SU-DHL-6 (cell line): ENCODE measurements at regions not wholly inside any gene's neighbourhood (a gene's known extent, or its start where the extent isn't known, plus 50 kb on each side); places are given as distances from the start of the nearest gene placed in this dataset.
"Not testable (repeated sequence)": the region's sequence is repeated elsewhere in the genome, so short reads cannot be mapped to it uniquely, and the experiment has no call there.

ENCODE experiments used
- H2AFZ ChIP-seq: fragments of 200-600 bp; sonication (generic); 2 replicates; pipeline ENCODE4 v1.6.1; 2014; ENCODE audit warnings: low read depth, mild to moderate bottlenecking, moderate library complexity, mixed read lengths, antibody characterized with exemption, low read length; ENCODE audit not compliant: severe bottlenecking
- H3F3A ChIP-seq: fragments of 200-600 bp; shearing (Covaris generic); 2 replicates; pipeline ENCODE4 v1.6.0; 2016; ENCODE audit warnings: antibody characterized with exemption, mild to moderate bottlenecking; ENCODE audit not compliant: insufficient read depth
- H3K27ac ChIP-seq: fragments of 200-600 bp; sonication (generic); 2 replicates; pipeline ENCODE4 v1.5.1; 2016; ENCODE audit warnings: low read depth, mild to moderate bottlenecking, low read length, moderate library complexity, mixed read lengths
- H3K27me3 ChIP-seq: fragments of 200-600 bp; sonication (generic), shearing (Covaris generic); 2 replicates; pipeline ENCODE4 v1.6.0; 2014; ENCODE audit warnings: mild to moderate bottlenecking, low read length
- H3K36me3 ChIP-seq: fragments of 200-600 bp; sonication (generic); 2 replicates; pipeline ENCODE4 v1.6.1; 2014; ENCODE audit warnings: mild to moderate bottlenecking, low read length, mixed read lengths
- H3K4me2 ChIP-seq: fragments of 300-600, 200-600 bp; shearing (Covaris generic), sonication (generic); 2 replicates; pipeline ENCODE4 v1.6.0; 2014; ENCODE audit warnings: low read length, low read depth, mild to moderate bottlenecking; ENCODE audit not compliant: poor library complexity, severe bottlenecking
- H3K4me3 ChIP-seq: fragments of 200-600 bp; sonication (generic); 2 replicates; pipeline ENCODE4 v1.5.1; 2014; ENCODE audit warnings: antibody characterized with exemption, low read length, mild to moderate bottlenecking, mixed read lengths; ENCODE audit not compliant: insufficient read depth, poor library complexity, severe bottlenecking
- H3K79me2 ChIP-seq: fragments of 200-600 bp; sonication (generic); 2 replicates; pipeline ENCODE4 v1.6.1; 2014; ENCODE audit warnings: mild to moderate bottlenecking, low read length, moderate library complexity; ENCODE audit not compliant: insufficient read depth
- H3K9ac ChIP-seq: fragments of 200-600 bp; sonication (generic); 2 replicates; pipeline ENCODE4 v1.7.0; 2014; ENCODE audit warnings: mild to moderate bottlenecking, low read length
- H3K9me2 ChIP-seq: fragments of 200-600 bp; sonication (generic); replicated peaks from 2 replicates; pipeline ENCODE4 v1.6.1; 2014; ENCODE audit warnings: low read length; ENCODE audit not compliant: insufficient read depth
- H3K9me3 ChIP-seq: fragments of 200-600 bp; sonication (generic); 2 replicates; pipeline ENCODE4 v1.6.1; 2014; ENCODE audit warnings: low read length, mixed read lengths; ENCODE audit not compliant: insufficient read depth
- H4K20me1 ChIP-seq: fragments of 200-600 bp; sonication (generic); 2 replicates; pipeline ENCODE4 v1.6.1; 2014; ENCODE audit warnings: low read depth, mild to moderate bottlenecking, antibody characterized with exemption, low read length, moderate library complexity, mixed read lengths
- CTCF ChIP-seq: fragments of 200-600 bp; sonication (generic); IDR thresholded peaks from one replicate; pipeline ENCODE4 v1.5.1; 2017; ENCODE audit warnings: antibody characterized with exemption, mild to moderate bottlenecking, low read length, moderate library complexity; ENCODE audit not compliant: insufficient read depth, poor library complexity, severe bottlenecking
- EZH2phosphoT487 ChIP-seq: fragments of 200-600 bp; sonication (generic), shearing (Covaris generic); conservative IDR thresholded peaks from 2 replicates; pipeline ENCODE4 v1.6.1; 2018; ENCODE audit warnings: mild to moderate bottlenecking, antibody characterized with exemption, low read length, moderate library complexity, mixed read lengths

GRCh38 chr3:154829929-154830328, 250.2 kb upstream of the MME start:
- Histone ChIP-seq H3K4me2 (no peak overlapping the region), H3K4me3 (no peak overlapping the region), H4K20me1 (no peaks in the 10 kb centered on the region), H3K9ac (no peak overlapping the region), H3K9me3 (no peaks in the 10 kb centered on the region), H3K27ac (no peak overlapping the region), H3F3A (no peaks in the 10 kb centered on the region), H3K9me2 (no peaks in the 10 kb centered on the region), H3K79me2 (no peaks in the 10 kb centered on the region), H2AFZ (no peak overlapping the region), H3K27me3 (no peaks in the 10 kb centered on the region), H3K36me3 (no peaks in the 10 kb centered on the region)
- TF ChIP-seq CTCF = no peak
- TF ChIP-seq EZH2phosphoT487 = no peak

- Histone ChIP-seq H3K27me3 (no peaks in the 10 kb centered on the region; the same call in 1 of the 2 replicates), H3K36me3 (no peaks in the 10 kb centered on the region), H3K4me2 (no peak overlapping the region), H3K9me3 (no peaks in the 10 kb centered on the region), H3K9ac (no peak overlapping the region), H3K9me2 (no peaks in the 10 kb centered on the region), H3K79me2 (no peaks in the 10 kb centered on the region), H3F3A (no peaks in the 10 kb centered on the region), H2AFZ (no peak overlapping the region), H3K4me3 (no peak overlapping the region), H3K27ac (no peak overlapping the region), H4K20me1 (no peaks in the 10 kb centered on the region)
- TF ChIP-seq EZH2phosphoT487 = no peak
- no peak for TF ChIP-seq CTCF
Observed at GRCh38 chr3:154819491-154819890, 260.6 kb upstream of the MME start.

- Histone ChIP-seq H3K27ac (no peak overlapping the region), H3K4me2 (no peak overlapping the region), H3K27me3 (no peaks in the 10 kb centered on the region; the same call in 1 of the 2 replicates), H3K9me3 (no peaks in the 10 kb centered on the region), H3K36me3 (no peaks in the 10 kb centered on the region), H2AFZ (no peak overlapping the region), H3K9ac (no peak overlapping the region), H3K79me2 (no peaks in the 10 kb centered on the region), H3K9me2 (no peaks in the 10 kb centered on the region), H4K20me1 (no peaks in the 10 kb centered on the region), H3K4me3 (no peak overlapping the region), H3F3A (no peaks in the 10 kb centered on the region)
- TF ChIP-seq EZH2phosphoT487 = no peak
- TF ChIP-seq CTCF = no peak
Observed at GRCh38 chr3:154818676-154819255, 261.4 kb upstream of the MME start.

- H3K79me2 ChIP-seq, H3K4me2 ChIP-seq, H3K9ac ChIP-seq, H3K27me3 ChIP-seq, H3K36me3 ChIP-seq, H4K20me1 ChIP-seq, H2AFZ ChIP-seq, H3K4me3 ChIP-seq, H3F3A ChIP-seq, H3K27ac ChIP-seq, H3K9me2 ChIP-seq, H3K9me3 ChIP-seq: not testable (repeated sequence)
Observed at GRCh38 chr3:154810017-154810416, 270.1 kb upstream of the MME start.
